ENCODE measurements at regions not wholly inside any gene's neighbourhood (a gene's known extent, or its start where the extent isn't known, plus 50 kb on each side); places are given as distances from the start of the nearest gene placed in this dataset.

- Histone ChIP-seq H3K4me1 (replicated peaks in 1 of 2; ENCODE audit: control insufficient read depth in 2 of 2, insufficient read depth in 2 of 2, low read length in 2 of 2) (no peaks in the 10 kb centered on the region), H3K36me3 (ENCODE audit: control insufficient read depth, insufficient read depth, low read length) (no peaks in the 10 kb centered on the region), H3K79me2 (ENCODE audit: control insufficient read depth, insufficient read depth, low read length) (no peaks in the 10 kb centered on the region), H2AFZ (ENCODE audit: low read depth, low read length) (no peak overlapping the region), H4K20me1 (replicated peaks; ENCODE audit: control insufficient read depth, insufficient read depth, low read length) (no peaks in the 10 kb centered on the region), H3K4me3 (no peak overlapping the region), H3K9me3 (replicated peaks; ENCODE audit: control insufficient read depth, insufficient read depth, low read depth, low read length) (no peaks in the 10 kb centered on the region), H3K9ac (ENCODE audit: insufficient read depth in 1 of 2, low read depth in 2 of 2, low read length in 2 of 2) (no peak overlapping the region), H3K27ac (ENCODE audit: extremely low read depth, low read depth, low read length) (no peak overlapping the region), H3K27me3 (ENCODE audit: control insufficient read depth in 2 of 2, insufficient read depth in 2 of 2, low read length in 2 of 2) (no peaks in the 10 kb centered on the region), H3K4me2 (ENCODE audit: insufficient read depth, low read length) (no peak overlapping the region), H3K9me1 (ENCODE audit: control insufficient read depth, insufficient read depth, low read length) (no peaks in the 10 kb centered on the region)
- intact Hi-C loops (cut with micrococcal nuclease) (no loop called here), in situ Hi-C loops (cut with MboI) (no loop called here)
- DNase-seq (ENCODE audit: extremely low read depth in 1 of 4, low spot score in 3 of 4): no peak
- TF ChIP-seq PCBP1 (IDR thresholded peaks at IDR 0.05; ENCODE audit: low read depth, low read length, poor library complexity, severe bottlenecking): no peak
- TF ChIP-seq RFX1 (IDR thresholded peaks at IDR 0.05): no peak
- TF ChIP-seq MYBL2 (IDR thresholded peaks at IDR 0.05; ENCODE audit: low read depth): no peak
- TF ChIP-seq MYBL2 (CRISPR knock-in tag; IDR thresholded peaks at IDR 0.05; ENCODE audit: borderline replicate concordance): no peak
- no peak for TF ChIP-seq LCOR (CRISPR knock-in tag; IDR thresholded peaks at IDR 0.05)
- TF ChIP-seq MCM5 (IDR thresholded peaks at IDR 0.05; ENCODE audit: low read depth): no peak
- no peak for TF ChIP-seq MBD1 (CRISPR knock-in tag; IDR thresholded peaks at IDR 0.05)
- no peak for TF ChIP-seq DIDO1 (tag; IDR thresholded peaks at IDR 0.05; ENCODE audit: low read depth)
- no peak for TF ChIP-seq SREBF2 (CRISPR knock-in tag; IDR thresholded peaks at IDR 0.05)
- TF ChIP-seq ZNF212 (CRISPR knock-in tag; IDR thresholded peaks at IDR 0.05): no peak
- no peak for TF ChIP-seq ILK (tag; IDR thresholded peaks at IDR 0.05; ENCODE audit: borderline replicate concordance, low read depth)
- TF ChIP-seq E4F1 (CRISPR knock-in tag; IDR thresholded peaks at IDR 0.05; ENCODE audit: borderline replicate concordance): no peak
- no peak for TF ChIP-seq KLF10 (CRISPR knock-in tag; IDR thresholded peaks at IDR 0.05)
- TF ChIP-seq TARDBP (IDR thresholded peaks at IDR 0.05): no peak
- ChIA-PET CTCF (ENCODE audit: low intra/inter-chr PET ratio) (no interaction called here), POLR2A (no interaction called here)
- FAIRE-seq: no peak
- ATAC-seq: no peak
- no TSS peak for BruUV-seq (replicated peaks)
- 0% methylated on average over 3 of the region's 3 CpGs for WGBS (ENCODE audit: insufficient coverage, low coverage, missing lambda C conversion rate)
Observed at GRCh38 chr5:63439537-63439936, 522.7 kb downstream of the HTR1A start.

Measured in K562 (cell line).